HG03378 (cell line): ENCODE measurements at regions not wholly inside any gene's neighbourhood (a gene's known extent, or its start where the extent isn't known, plus 50 kb on each side); places are given as distances from the start of the nearest gene placed in this dataset.

Experiments
- ATAC-seq: cut with Tn5 transposase; IDR thresholded peaks from one replicate; pipeline ENCODE4 v1.9.1; 2021; ENCODE audit warnings: mild to moderate bottlenecking, moderate library complexity; ENCODE audit not compliant: unreplicated experiment

DNA sequence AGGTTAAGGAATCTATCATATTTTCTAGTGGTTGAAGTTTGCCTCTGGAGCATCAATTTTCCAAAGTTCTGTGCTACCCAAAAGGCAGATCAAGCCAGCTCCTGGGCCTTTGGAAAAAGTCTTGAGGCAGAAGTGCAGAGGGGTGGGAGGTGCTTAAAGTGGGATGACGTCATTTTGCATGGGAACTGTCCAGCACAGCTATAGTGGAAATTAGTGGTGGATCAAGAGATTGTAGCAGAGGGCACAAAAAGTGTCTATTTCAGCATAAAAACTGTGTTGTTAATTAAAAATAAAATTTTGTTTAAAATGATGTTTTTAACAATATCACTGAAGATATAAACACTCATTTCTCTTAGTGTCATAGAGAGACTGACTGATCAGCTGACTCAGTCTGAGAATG, 221.9 kb downstream of the LRRN1 start:
- ATAC-seq = no peak

DNA sequence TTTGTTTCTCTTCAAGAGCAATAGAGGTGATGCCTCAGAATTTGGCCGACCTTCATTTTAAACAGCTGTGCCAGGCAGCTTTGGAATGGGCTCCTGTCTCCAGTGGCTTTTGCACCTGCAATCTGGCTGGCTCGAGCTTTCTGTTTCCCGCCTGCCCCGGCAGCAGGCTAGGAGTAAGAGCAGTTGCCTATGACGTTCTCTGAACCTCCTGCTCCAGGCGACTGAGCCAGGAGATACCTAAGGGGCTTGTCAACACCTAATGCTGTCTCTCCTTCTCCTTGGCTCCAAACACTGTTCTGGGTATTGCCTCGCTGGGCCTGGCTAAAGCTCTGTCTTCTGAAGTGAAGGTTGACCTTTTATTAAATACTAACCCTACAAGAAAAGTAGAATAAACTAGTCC, 229.9 kb downstream of the LRRN1 start:
- ATAC-seq = no peak

DNA sequence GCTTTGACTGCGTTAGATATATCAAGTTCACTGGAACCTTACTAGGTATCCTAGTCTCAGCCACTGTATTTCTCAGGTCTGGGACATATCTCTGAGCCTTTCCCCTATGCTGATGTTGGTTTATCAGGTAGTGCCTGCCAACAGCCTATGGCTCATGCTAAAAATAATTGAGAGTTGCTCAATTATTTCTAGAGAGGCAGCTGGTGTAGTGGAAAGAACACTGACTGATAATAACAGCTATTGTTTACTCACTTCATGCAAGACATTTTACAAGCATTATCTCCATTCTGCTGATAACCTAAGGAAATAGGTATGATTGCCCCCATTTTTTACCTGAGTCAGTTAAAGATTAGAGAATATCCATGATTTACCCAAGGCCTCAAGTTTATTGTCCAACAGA, 231.4 kb downstream of the LRRN1 start:
- ATAC-seq = no peak

DNA sequence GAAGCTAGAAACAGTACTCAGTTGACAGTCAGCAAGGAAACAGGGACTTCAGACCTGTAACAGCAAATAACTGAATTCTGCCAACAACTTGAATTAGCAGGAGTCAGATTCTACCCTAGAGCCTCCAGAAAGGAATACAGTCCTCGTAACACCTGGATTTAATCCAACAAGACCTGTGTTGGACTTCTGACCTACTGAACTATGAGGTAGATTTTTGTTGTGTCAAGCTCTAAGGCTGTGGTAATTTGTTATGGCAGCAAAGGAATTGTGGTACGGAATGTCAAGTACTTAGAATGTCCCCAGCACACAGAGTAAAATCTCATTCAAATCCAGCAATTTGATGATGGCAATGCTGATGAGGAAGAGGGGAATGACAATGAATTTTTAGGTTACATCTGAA, 234.1 kb downstream of the LRRN1 start:
- ATAC-seq = no peak

DNA sequence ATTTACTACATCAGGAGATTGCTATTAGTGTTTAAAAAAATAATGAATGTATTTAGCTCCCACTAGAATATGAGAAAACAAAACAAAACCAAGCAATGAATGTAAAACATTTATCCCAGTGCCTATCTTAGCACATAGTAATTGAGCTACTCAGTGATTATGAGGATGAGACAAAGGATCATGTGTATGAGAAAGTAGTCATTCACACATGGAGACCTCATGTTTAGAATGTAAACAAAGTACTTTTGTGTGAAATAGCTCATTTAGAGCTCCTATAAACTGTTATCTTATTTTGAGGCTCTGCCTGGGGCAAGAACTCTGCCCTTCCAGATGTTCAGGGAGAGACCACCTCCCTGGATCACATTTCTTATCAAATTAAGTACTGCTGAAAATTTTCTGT, 236.8 kb downstream of the LRRN1 start:
- ATAC-seq = no peak

DNA sequence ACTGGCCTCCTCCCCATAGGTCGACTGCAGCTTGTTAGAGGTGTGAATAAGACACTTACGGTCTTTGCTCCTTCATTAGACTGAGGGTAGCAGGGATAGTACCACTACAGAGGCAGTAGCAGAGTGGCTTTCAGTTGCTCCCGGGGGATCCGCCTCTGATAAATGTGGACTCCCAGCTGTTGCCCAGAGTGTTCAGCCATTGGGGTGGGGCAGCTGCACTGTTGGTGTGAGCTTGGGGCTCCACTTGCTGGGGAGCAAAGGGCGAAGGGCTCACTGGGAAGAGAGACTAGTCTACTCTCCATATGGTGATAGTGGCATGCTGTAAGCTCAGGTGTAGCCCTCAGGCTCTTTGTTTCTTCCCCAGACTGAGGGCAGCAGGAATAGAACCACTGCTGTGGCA, 239.1 kb downstream of the LRRN1 start:
- ATAC-seq = no peak

DNA sequence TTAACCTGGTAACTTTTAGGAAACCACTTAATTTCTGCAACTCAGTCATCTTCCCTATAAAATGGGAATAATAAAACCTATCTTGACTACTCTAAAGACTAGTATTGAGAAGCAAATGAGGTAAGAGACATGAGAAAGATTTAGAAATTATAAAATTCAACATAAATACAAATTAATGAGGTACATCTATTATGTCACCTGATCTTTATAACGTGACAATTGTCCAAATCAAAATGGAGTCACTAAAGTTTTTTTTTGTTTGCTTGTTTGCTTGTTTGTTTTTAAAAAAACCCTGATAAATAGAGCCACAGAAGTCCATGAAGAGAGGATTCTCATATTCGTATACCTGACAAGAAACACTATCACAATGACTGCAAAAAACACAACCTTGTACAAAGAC, 242.8 kb downstream of the LRRN1 start:
- no peak for ATAC-seq

DNA sequence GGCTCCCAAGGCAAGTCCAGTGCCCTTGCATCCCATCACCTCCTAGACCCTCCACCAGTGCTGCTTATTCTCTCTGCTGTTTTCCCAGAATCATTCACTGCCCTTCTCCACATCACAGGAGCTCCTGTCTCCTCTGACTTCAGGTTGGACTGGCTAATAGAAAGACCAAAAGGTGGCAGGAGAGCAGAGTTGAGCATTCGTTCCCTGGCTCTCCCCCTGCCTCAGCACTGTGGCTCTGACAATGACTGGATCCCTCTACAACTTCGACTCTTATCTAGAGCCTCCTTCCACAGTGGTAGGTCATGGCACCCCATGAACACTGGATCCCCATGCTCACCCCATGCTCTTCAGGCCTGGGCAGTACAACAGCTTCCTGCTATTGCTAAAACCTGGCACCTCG, 243.6 kb downstream of the LRRN1 start:
- ATAC-seq = no peak

DNA sequence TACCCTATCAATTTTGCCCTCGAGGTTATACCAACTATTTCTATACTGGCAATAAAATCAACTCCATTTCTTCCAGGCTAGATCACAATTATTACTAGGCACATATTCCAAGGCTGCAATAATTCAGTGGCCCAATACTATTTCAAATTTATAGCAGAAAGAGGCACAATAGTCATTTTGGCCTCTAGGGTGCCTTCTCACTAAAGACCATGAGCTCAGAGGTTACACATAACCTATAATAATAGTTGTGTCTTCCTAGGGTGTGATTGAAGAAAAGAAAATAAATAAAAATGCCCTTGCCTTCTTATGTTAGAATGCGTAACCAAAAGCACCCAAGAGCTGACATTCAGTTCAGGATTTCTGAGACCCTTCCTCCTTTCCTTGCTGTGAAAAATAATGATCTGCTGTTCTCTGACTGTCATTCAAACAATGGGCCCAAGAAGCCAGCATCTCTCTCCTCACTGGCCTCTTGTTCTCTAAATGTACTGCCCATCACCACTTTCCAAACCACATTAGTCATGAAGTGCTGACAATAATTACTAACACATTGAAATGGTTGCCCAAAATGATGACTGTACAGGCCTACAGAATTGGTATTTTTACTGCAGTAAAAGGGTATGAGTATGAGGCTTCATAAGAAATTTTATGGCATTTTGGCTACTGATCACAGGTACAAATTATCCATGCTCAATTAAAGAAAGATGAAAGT, 244.8 kb downstream of the LRRN1 start:
- no peak for ATAC-seq

DNA sequence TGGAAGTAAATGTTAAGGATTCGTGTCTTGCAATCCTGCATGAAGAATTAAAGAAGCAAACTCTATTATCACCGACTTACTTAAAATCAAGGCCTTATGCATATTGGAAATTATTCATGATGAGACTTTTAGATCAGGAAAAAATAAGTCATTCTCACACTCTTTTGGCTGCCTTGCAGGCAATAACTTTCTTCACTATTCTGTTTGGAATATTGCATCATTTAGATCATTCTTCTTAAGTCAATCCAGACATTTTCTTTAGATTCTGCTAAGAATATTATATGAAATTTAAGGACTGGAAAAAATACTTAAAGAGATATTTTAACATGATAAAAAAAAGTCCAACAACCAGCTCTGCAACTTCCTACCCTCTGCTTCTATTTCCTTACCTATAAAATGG, 245.4 kb downstream of the LRRN1 start:
- no peak for ATAC-seq

DNA sequence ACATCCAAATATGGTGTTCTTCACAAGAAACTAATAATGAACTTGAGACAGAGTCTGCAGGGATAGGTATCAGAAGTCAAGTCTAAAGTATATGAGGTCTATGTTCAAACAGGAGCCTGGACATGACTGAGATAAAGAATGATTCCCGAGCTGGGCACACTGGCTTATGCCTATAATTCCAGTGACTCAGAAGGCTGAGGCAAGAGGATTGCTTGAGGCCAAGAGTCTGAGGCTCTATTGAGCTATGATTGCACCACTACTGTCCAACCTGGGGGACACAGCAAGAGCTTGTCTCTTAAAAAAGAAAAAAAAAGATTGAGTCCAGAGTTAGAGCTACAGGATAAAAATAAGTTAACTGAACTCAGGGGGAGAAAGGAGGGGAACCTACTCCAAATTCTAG, 246.5 kb downstream of the LRRN1 start:
- no peak for ATAC-seq

DNA sequence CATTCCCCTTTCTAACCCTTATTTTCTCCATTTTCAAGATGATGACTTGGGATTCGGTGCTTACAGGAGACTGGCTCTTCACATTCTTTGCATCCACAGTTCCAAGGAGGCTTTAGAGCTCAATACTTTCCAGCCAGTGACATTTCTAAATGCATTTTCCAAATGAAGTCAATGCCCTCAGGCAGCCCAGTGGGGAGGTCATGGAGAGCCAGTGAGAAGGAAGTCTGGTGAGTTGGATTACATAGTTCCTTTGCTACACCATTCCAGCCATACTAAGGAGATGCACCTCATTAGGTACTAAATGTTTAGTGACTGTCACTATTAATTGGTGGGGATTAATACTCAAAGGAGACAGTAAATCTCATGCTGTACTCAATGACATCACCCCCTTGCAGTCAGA, 248.1 kb downstream of the LRRN1 start:
- no peak for ATAC-seq

DNA sequence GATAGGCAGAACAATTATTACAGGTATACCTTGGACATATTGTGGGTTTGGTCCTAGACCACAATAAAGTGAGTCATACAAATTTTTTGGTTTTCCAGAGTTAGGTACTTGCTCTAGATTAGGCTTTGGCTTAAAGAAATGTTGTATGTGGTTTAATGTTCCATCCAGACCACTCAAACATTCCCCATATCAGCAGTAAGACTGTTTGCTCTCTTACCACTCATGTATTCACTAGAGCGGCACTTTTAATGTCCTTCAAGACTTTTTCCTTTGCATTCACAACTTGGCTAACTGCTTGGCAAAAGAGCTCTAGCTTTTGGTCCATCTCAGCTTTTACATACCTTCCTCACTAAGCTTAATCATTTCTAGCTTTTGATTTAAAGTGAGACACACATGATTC, 250.5 kb upstream of the SETMAR start:
- no peak for ATAC-seq

DNA sequence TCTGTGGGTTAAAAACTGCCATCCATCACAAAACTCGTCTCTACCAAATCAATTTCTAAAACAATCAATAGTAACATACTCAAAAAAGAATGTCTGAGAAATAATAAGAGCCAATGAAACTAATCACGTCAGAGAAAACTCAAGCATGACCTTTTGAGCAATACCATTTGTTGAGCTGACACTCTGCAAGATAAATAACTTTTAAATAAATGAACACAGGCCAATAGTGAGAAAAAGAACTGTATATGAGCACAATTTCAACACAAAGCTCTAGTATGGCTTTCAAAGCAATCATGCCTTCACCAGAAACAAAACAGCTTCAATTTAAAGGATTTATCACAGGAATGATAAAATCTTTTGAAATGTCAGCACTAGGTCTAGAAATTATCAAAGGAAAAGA, 249.2 kb upstream of the SETMAR start:
- no peak for ATAC-seq

DNA sequence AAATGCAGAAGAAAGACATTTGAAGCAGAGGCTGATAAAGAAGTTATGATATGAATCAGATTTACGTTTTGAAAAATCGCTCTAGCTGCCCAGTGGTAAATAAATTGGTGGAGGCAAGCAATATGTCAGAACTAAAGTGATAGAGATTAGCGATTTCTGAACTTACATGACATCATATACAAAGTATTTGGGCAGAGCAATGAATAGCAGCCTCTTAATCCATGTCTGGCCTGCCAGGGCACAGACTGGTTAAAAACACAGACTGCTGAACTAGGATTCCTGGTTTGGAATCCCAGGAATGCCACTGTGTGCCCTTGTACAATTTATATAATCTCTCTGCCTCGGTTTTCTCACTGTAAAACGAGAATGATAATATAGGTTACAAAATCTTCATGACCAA, 243.1 kb upstream of the SETMAR start:
- ATAC-seq = no peak

DNA sequence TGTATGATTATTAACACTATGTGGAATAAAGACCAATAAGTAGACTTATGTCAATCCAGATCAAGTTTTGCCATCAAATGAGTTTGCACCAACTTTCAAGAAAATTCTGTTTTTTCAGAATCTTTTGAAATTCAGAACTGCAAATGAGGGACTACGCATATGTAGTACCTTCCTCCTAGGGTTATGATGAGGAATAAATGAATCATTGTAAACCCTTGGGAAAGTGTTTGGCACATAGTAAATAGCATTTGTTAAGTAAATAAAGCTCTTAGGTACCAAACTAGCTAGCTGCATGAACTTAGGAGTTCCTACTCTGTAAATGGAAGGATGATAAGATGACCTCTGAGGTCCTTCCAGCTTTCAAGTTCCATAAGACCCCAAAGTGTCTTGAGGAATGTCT, 242.6 kb upstream of the SETMAR start:
- no peak for ATAC-seq

DNA sequence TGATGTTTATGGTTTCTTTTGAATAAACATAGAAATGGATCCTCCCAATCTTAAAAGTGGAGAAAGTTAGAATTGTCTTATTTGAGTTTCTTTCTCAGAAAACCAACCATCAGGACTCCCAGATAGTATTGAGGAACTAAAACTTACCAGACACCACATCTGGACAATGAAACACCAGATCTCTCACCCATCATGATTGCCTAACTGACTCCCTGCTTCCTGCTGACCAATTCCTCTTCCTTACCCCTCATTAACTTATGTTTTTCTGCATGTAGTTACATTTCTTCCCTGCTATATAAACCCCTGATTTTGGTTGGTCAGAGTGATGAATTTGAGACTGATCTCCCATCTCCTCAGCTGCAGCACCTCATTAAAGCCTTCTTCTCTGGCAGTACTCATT, 242.0 kb upstream of the SETMAR start:
- no peak for ATAC-seq

DNA sequence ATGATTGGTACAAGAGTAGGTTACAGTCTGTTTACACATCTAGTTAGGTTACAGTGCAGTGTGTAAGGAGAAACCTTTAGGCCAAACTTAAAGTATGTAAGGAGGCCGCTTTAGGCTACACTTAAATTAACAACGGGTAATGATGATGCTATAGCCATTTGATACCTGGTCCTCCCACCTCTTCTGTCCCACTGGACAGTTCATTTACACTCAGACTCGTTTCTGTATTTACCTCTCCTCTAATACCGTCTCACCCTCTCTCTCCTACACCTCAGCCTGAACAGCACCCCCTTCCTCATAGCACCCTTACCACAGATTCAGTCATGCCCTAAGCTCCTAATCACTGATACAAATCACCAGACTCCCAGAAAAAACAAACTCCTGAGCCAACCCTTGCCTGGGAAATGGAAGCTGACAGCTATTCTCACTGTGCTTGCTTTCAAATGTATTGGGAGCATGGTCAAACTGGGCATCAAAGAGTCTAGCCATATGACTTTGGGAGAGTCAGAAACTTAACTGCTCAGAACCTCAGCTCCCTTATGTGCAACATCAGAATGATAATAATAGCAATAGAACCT, 241.3 kb upstream of the SETMAR start:
- ATAC-seq = no peak

DNA sequence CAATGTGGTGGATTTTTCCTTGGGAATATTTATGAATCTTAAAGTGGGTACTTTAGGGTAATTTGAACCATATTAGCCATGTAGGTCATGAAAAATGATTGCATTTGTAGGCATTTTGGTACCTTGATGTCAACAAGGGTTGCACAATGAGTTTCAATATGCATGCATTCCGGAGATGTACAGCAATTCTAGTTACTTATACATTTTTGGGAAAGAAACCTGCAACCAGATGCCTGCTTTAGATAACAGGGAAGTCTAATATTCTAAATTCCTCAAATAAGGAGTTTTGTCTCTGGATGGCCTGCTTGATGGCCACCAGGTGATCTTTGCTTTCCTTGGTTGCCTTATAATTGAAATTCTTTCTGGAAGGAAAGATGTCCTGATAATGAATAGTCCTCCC, 240.5 kb upstream of the SETMAR start:
- no peak for ATAC-seq

DNA sequence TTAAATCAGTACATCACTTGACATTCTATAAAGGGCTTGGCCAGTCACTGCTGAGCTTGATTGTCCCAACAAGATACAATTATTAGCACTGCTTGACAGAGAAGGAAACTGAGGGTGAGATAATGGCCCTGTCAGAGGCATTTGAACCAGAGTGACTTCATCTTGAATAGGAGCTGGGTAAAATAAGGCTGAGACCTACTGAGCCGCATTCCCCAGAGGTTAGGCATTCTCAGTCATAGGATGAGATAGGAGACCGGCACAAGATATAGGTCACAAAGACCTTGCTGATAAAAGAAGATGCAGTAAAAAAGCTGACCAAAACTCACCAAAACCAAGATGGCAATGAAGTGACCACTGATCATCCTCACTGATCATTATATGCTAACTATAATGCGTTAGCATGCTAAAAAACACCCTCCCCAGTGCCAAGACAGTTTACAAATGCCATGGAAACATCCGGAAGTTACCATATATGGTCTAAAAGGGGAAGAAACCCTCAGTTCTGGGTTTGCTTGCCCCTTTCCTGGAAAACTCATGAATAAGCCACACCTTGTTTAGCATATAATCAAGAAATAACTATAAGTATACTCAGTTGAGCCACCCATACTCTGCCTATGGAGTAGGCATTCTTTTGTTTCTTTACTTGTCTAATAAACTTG, 239.1 kb upstream of the SETMAR start:
- no peak for ATAC-seq

DNA sequence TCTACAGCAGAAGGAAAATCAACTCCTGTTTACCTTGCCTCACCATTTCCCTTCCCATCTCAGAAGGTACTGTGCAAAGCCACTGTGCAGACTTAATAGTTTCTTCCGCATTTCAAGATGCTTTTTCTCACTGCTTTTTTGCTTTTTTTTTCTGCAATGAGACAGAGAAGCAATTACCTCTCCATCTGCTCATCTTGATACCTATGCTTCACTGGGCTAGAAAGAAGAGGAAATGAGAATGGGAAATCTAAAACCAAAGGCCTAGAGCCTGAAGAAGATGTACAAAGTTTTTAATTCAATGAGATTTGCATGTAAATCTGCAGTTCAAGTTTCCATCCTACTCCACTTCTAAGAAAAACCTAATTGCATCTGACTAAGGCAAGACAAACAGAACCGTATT, 238.1 kb upstream of the SETMAR start:
- peak; percentile 59 for ATAC-seq

DNA sequence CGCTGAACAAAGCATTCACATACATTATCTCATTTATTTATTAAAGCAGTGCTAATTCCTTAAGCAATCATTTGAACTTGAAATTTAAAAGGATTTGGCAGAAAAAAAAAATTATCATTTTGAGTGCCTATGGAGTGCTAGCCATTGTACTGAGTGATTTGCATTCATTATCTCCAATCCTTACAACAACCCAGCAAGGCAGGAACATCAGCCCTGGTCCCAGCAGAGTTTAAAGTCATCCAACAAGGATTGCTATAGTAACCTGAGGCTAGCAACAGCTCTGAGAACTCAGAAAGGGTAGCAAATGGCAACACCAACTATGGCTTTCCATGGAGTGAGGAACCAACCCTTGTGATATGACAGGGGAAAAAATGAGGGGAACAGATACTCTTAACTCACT, 237.6 kb upstream of the SETMAR start:
- no peak for ATAC-seq

DNA sequence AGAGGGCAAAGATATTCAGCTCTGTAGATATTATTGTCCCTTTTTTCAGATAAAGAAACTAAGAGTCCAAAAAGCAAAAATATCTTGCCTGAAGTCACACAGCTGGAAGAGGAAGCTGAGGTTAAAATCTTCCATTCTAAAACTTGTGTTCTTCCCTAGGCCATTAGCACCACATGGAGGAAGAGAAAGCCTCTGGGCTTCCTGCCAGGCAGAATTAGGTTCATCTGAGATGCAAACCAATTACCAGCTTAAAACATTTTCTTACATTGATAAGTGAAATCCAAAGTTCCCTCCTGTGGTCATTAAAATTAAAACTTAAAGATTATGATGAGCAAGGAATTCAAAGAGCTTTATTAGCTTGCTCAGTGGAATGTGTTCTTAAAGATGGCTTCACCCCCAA, 235.3 kb upstream of the SETMAR start:
- ATAC-seq = no peak
